Vagina (tissue), 2 donors: ENCODE measurements at regions not wholly inside any gene's neighbourhood (a gene's known extent, or its start where the extent isn't known, plus 50 kb on each side); places are given as distances from the start of the nearest gene placed in this dataset.
A peak's percentile ranks its signal among the peaks of the same experiment; 100 is the strongest.
"Not testable (repeated sequence)": the region's sequence is repeated elsewhere in the genome, so short reads cannot be mapped to it uniquely, and the experiment has no call there.

Experiments used
- DNase-seq, 2 donors: peaks; one replicate each; pipeline ENCODE4 v3.0.0-alpha.2; 2017; ENCODE audit errors: extremely low spot score in 2 of 2
- H3K27ac ChIP-seq: fragments of 200-600 bp; sonication (generic); one replicate; pipeline ENCODE4 v1.5.1; 2019
- H3K27me3 ChIP-seq: fragments of 200-600 bp; sonication (generic); one replicate; pipeline ENCODE4 v1.5.1; 2019
- H3K36me3 ChIP-seq, 2 donors: fragments of 200-600 bp; sonication (generic); one replicate each; pipeline ENCODE4 v1.5.1; 2017 to 2019
- H3K4me1 ChIP-seq: fragments of 200-600 bp; sonication (generic); one replicate; pipeline ENCODE4 v1.5.1; 2019
- H3K4me3 ChIP-seq, 2 donors: fragments of 200-600 bp; sonication (generic); 1 replicate in 1 of 2; 2 replicates in 1 of 2; pipeline ENCODE4 v1.5.1; 2016 to 2019
- H3K9me3 ChIP-seq: fragments of 200-600 bp; sonication (generic); one replicate; pipeline ENCODE4 v1.5.1; 2019
- POLR2A ChIP-seq, 2 donors: fragments of 450-650 bp; IDR thresholded peaks; one replicate each; pipeline ENCODE4 v1.6.1; 2017; ENCODE audit warnings: antibody characterized with exemption in 2 of 2, mild to moderate bottlenecking in 2 of 2, moderate library complexity in 2 of 2
- POLR2AphosphoS5 ChIP-seq, 2 donors: sonication (generic); formaldehyde crosslinking; IDR thresholded peaks; one replicate each; pipeline ENCODE4 v1.9.0; 2017; ENCODE audit warnings: antibody characterized with exemption in 2 of 2, mild to moderate bottlenecking in 2 of 2, low read depth in 1 of 2; ENCODE audit not compliant: insufficient read depth in 1 of 2
- intact Hi-C: fragments of 100-400 bp; cut with DNase I; formaldehyde crosslinking; loops from one replicate; pipeline ENCODE4 v1.15.1; 2023
- TF ChIP-seq, protein P1 (sequence below), 3 experiments: fragments of 450-650 bp in 2 of 3; fragments of 200-600 bp in 1 of 3; sonication (generic) in 1 of 3; IDR thresholded peaks; one replicate each; pipeline ENCODE4 v1.5.1; 2017 to 2019; ENCODE audit warnings: antibody characterized with exemption in 3 of 3, mild to moderate bottlenecking in 2 of 3, moderate library complexity in 2 of 3

DNA sequence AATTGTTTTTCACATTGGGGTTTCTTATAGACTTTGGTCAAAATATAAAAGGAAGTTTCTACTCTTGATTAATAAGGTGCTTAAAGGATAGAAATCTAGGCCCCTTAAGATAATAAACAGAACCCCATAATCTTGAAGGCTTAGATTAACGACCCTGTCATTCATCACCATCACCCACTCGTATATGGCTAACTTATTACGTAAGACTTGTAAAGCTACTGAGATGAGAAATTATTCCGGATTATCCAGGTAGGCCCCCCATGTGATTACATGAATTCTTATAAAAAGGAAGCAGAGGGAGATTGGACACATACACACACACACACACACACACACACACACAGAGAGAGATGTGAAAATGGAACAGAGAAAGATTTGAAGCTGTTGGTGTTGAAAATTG, 1489.2 kb upstream of the TENM4 start:
- no peak for DNase-seq
- TF ChIP-seq POLR2AphosphoS5 (IDR thresholded peaks at IDR 0.05; ENCODE audit: insufficient read depth in 1 of 2, low read depth in 1 of 2): no peak
- TF ChIP-seq, protein P1, sequence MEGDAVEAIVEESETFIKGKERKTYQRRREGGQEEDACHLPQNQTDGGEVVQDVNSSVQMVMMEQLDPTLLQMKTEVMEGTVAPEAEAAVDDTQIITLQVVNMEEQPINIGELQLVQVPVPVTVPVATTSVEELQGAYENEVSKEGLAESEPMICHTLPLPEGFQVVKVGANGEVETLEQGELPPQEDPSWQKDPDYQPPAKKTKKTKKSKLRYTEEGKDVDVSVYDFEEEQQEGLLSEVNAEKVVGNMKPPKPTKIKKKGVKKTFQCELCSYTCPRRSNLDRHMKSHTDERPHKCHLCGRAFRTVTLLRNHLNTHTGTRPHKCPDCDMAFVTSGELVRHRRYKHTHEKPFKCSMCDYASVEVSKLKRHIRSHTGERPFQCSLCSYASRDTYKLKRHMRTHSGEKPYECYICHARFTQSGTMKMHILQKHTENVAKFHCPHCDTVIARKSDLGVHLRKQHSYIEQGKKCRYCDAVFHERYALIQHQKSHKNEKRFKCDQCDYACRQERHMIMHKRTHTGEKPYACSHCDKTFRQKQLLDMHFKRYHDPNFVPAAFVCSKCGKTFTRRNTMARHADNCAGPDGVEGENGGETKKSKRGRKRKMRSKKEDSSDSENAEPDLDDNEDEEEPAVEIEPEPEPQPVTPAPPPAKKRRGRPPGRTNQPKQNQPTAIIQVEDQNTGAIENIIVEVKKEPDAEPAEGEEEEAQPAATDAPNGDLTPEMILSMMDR (IDR thresholded peaks at IDR 0.05): no peak
- TF ChIP-seq POLR2A (IDR thresholded peaks at IDR 0.05): no peak
- intact Hi-C loops: no loop called here
- H3K27ac ChIP-seq: no peak overlapping the region
- H3K4me1 ChIP-seq: no peaks in the 10 kb centered on the region
- H3K9me3 ChIP-seq: no peaks in the 10 kb centered on the region
- H3K4me3 ChIP-seq: no peak overlapping the region
- H3K27me3 ChIP-seq: no peaks in the 10 kb centered on the region
- H3K36me3 ChIP-seq: no peaks in the 10 kb centered on the region

DNA sequence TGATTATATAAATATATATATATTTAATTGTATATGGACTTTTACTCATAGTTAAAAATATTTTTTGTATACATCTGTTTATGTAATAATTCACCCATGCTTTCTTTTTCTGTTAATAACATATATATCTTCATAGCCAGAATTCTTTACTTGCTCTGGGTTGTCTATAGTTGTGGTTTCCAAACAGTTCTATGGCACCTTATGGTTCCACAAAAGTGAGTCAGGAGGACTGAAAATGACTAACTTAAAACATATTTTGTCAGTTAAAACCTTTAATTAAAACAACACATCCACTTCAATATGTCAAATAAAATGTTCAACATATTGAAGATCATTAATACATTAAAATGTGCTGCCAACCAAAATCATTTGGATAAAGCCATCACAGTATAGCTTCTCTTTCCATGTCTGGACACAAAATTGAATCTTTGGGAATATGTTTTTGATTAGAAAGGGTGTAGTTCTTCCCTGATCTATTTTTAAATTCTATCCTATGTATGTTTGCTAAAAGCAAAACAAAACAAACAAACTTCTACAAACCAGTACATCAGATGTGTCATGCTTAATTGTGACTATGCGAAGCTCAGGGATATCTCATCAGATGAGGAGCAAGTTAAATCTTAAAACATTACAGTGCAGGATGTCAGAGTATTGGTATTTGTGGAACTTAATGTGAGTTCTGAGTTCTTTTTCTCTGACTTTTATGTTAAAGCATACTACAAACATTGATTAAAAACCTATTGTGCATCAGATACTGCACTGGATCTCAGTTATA, 1488.4 kb upstream of the TENM4 start:
- Histone ChIP-seq H3K36me3 (no peaks in the 10 kb centered on the region), H3K27ac (no peak overlapping the region), H3K9me3 (no peaks in the 10 kb centered on the region), H3K4me3 (no peak overlapping the region), H3K27me3 (no peaks in the 10 kb centered on the region), H3K4me1 (no peaks in the 10 kb centered on the region)
- no peak for DNase-seq
- intact Hi-C loops: no loop called here
- TF ChIP-seq, protein P1 (IDR thresholded peaks at IDR 0.05): no peak
- TF ChIP-seq POLR2AphosphoS5 (IDR thresholded peaks at IDR 0.05; ENCODE audit: insufficient read depth in 1 of 2, low read depth in 1 of 2) (no peak), POLR2A (IDR thresholded peaks at IDR 0.05) (no peak)

DNA sequence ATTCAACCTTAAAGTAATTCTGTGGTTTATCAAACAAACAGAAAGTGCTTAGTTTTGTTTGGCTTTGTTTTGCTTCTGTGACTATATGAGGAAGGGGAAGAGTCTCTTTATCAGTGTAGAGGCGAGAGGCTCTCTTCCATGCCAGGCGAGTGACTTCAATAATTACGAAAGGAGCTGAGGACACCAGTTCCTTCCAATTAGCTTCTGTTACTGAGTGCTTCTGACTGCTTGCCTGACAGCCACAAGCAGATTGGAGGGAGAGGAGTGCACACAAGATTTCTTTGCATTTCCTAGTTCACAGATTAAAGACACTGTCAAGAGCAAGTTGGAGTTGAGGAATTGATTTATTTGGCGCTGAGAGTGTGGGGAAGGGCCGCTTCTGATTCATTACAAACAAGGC, 1484.5 kb upstream of the TENM4 start:
- H3K36me3 ChIP-seq: no peaks in the 10 kb centered on the region
- H3K9me3 ChIP-seq: no peaks in the 10 kb centered on the region
- TF ChIP-seq POLR2A (IDR thresholded peaks at IDR 0.05): no peak
- TF ChIP-seq POLR2AphosphoS5 (IDR thresholded peaks at IDR 0.05; ENCODE audit: insufficient read depth in 1 of 2, low read depth in 1 of 2): no peak
- TF ChIP-seq, protein P1 (IDR thresholded peaks at IDR 0.05): no peak
- intact Hi-C loops: no loop called here
- no peaks in the 10 kb centered on the region for H3K27me3 ChIP-seq
- no peaks in the 10 kb centered on the region for H3K4me1 ChIP-seq
- H3K27ac ChIP-seq: no peak overlapping the region
- no peak for DNase-seq
- no peak overlapping the region for H3K4me3 ChIP-seq

DNA sequence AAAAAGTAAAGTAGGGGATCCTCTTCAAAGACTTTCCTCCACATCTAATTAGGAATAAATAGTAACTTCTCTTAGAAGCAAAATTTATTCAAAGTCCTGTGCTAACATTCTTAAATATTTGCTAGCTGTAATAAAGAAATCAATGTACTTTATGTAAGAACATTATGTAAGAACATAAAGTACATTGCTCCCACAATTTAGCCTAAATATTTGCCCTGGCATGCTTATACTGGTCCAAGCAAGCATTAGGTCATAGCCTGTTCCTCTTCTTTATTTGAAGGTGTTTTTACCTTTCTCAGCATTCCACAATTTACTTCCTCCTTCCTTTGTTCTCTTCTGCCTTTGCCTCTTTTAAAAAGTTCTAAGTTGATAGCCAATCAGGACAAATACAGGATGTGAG, 1480.5 kb upstream of the TENM4 start:
- H3K9me3 ChIP-seq, H3K27me3 ChIP-seq, H3K36me3 ChIP-seq, H3K4me1 ChIP-seq, H3K4me3 ChIP-seq, intact Hi-C loops, DNase-seq, H3K27ac ChIP-seq: not testable (repeated sequence)
- TF ChIP-seq POLR2AphosphoS5 (IDR thresholded peaks at IDR 0.05; ENCODE audit: insufficient read depth in 1 of 2, low read depth in 1 of 2): peak in 1 of 2 donors; percentile 74

DNA sequence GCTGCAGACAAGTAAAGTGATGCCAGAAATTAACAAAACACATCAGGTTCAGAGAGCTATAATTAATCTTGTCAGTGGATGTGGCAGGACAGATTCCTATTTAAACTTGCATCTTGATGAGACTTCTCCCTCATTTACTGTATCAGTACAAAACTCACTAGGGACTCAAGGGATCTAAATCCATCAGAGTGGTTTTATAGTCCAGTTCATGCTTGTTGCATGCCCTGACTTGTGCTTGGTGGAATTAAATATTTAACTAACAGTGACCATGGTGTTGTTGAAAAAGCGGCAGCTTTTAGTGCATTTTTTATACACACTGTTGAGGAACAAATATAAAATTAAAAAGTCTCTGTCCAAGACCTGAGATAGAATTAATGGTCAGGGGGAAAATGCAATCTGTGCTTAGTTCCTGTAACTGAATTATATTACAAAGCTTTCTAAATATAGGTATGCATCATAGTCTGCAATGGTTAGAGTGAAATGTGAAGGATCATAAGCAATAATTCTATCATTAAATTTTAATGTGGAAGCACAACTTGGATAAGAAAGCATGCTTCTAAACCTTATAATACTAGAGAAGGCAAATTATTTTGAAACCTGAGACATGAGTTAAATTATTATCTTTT, 1475.5 kb upstream of the TENM4 start:
- Histone ChIP-seq H3K4me1 (peaks cover 11% of the 10 kb centered on the region), H3K36me3 (no peaks in the 10 kb centered on the region), H3K9me3 (peaks cover 3% of the 10 kb centered on the region), H3K27ac (no peak overlapping the region), H3K27me3 (no peaks in the 10 kb centered on the region), H3K4me3 (no peak overlapping the region)
- TF ChIP-seq POLR2AphosphoS5 (IDR thresholded peaks at IDR 0.05; ENCODE audit: insufficient read depth in 1 of 2, low read depth in 1 of 2): no peak
- TF ChIP-seq POLR2A (IDR thresholded peaks at IDR 0.05): no peak
- TF ChIP-seq, protein P1 (IDR thresholded peaks at IDR 0.05): no peak
- intact Hi-C loops: no loop called here
- no peak for DNase-seq
